Adipose tissue (tissue), 3 donors: ENCODE measurements at regions not wholly inside any gene's neighbourhood (a gene's known extent, or its start where the extent isn't known, plus 50 kb on each side); places are given as distances from the start of the nearest gene placed in this dataset.

Source experiments
- H3K27ac ChIP-seq: one replicate; pipeline ENCODE4 v1.5.1; 2013; ENCODE audit warnings: low read depth, low read length
- WGBS, 3 donors: extraction: QIAGEN DNeasy Blood & Tissue Kit; methylation state at CpG; one replicate each; pipeline ENCODE4 v1.1.7; 2013; 5-methylcytosine and 5-hydroxymethylcytosine counted together
- donor health status: healthy with polysubstance abuse.
- donor health status: Bipolar disorder and iron deficiency.
- donor health status: healthy.

- no peak overlapping the region for H3K27ac ChIP-seq
- whole genome bisulfite sequencing, 3 donors, result 87 to 89% (median 89%) methylated on average over 2 of the region's 2 CpGs
These were observed 92.4 kb downstream of the RTL6 start for GRCh38 chr22:44405661-44406060.

- 84 to 87% (median 84%) methylated on average over 16 of the region's 16 CpGs for WGBS, 3 donors
- no peak overlapping the region for H3K27ac ChIP-seq
These were observed 91.7 kb upstream of the SHISAL1 start for GRCh38 chr22:44404341-44405020.

- 87 to 90% (median 87%) methylated on average over 10 of the region's 10 CpGs for WGBS, 3 donors
- H3K27ac ChIP-seq, result no peak overlapping the region
These were observed 91.0 kb upstream of the SHISAL1 start for GRCh38 chr22:44403602-44404329.

GRCh38 chr22:44403166-44403565 is 90.4 kb upstream of the SHISAL1 start:
- no peak overlapping the region for H3K27ac ChIP-seq
- WGBS, 3 donors, result 74 to 92% (median 91%) methylated on average over 5 of the region's 5 CpGs

- WGBS, 3 donors, result 90 to 95% (median 94%) methylated on average over 10 of the region's 10 CpGs
- no peak overlapping the region for H3K27ac ChIP-seq
These were observed 89.7 kb upstream of the SHISAL1 start for GRCh38 chr22:44402196-44403111.

- 69 to 82% (median 79%) methylated on average over 9 of the region's 9 CpGs for WGBS, 3 donors
These were observed 89.0 kb upstream of the SHISAL1 start for GRCh38 chr22:44401783-44402110.

GRCh38 chr22:44400763-44401060 is 88.0 kb upstream of the SHISAL1 start:
- no peak overlapping the region for H3K27ac ChIP-seq
- WGBS, 3 donors, result 69 to 84% (median 73%) methylated on average over 3 of the region's 3 CpGs

More at GRCh38 chr22:44401783-44402110, 89.0 kb upstream of the SHISAL1 start:
- no peak overlapping the region for H3K27ac ChIP-seq

- H3K27ac ChIP-seq, result no peak overlapping the region
- WGBS, 3 donors, result 70 to 78% (median 71%) methylated on average over 15 of the region's 15 CpGs
These were observed 87.4 kb upstream of the SHISAL1 start for GRCh38 chr22:44399906-44400762.

GRCh38 chr22:44398856-44399837 is 86.4 kb upstream of the SHISAL1 start:
- 47 to 74% (median 74%) methylated on average over 19 of the region's 19 CpGs for WGBS, 3 donors
- H3K27ac ChIP-seq, result no peak overlapping the region

GRCh38 chr22:44396727-44397722 is 84.3 kb upstream of the SHISAL1 start:
- no peak overlapping the region for H3K27ac ChIP-seq
- WGBS, 3 donors, result 77 to 86% (median 83%) methylated on average over 16 of the region's 16 CpGs

- H3K27ac ChIP-seq, result no peak overlapping the region
- 81 to 87% (median 85%) methylated on average over 12 of the region's 12 CpGs for WGBS, 3 donors
These were observed 83.4 kb upstream of the SHISAL1 start for GRCh38 chr22:44396021-44396726.

GRCh38 chr22:44395118-44396005 is 82.6 kb upstream of the SHISAL1 start:
- no peak overlapping the region for H3K27ac ChIP-seq
- WGBS, 3 donors, result 83 to 89% (median 86%) methylated on average over 30 to 31 of the region's 31 CpGs

GRCh38 chr22:44394246-44395117 is 81.7 kb upstream of the SHISAL1 start:
- no peak overlapping the region for H3K27ac ChIP-seq
- 77 to 91% (median 88%) methylated on average over 22 of the region's 22 CpGs for WGBS, 3 donors

GRCh38 chr22:44393066-44393465 is 80.3 kb upstream of the SHISAL1 start:
- no peak overlapping the region for H3K27ac ChIP-seq
- 78 to 90% (median 81%) methylated on average over 8 of the region's 8 CpGs for WGBS, 3 donors
